Endodermal cell (in vitro differentiated cells): ENCODE measurements at regions not wholly inside any gene's neighbourhood (a gene's known extent, or its start where the extent isn't known, plus 50 kb on each side); places are given as distances from the start of the nearest gene placed in this dataset.
"Not testable (repeated sequence)": the region's sequence is repeated elsewhere in the genome, so short reads cannot be mapped to it uniquely, and the experiment has no call there.

Experiments
- DNase-seq: peaks from one replicate; pipeline ENCODE4 v3.0.0-alpha.2; 2017
- H3K27ac ChIP-seq: 2 replicates; pipeline ENCODE4 v1.5.1; 2013; ENCODE audit warnings: mild to moderate bottlenecking, low read depth, low read length, moderate library complexity
- H3K27me3 ChIP-seq: 2 replicates; pipeline ENCODE4 v1.6.1; 2013; ENCODE audit warnings: mild to moderate bottlenecking, low read length, moderate library complexity; ENCODE audit not compliant: insufficient read depth, control insufficient read depth, poor library complexity, severe bottlenecking
- H3K36me3 ChIP-seq: 2 replicates; pipeline ENCODE4 v1.7.0; 2013; ENCODE audit warnings: mild to moderate bottlenecking, low read length, moderate library complexity; ENCODE audit not compliant: control insufficient read depth, insufficient read depth
- H3K4me1 ChIP-seq: one replicate; pipeline ENCODE4 v1.7.0; 2013; ENCODE audit warnings: low read length; ENCODE audit not compliant: control insufficient read depth, insufficient read depth
- H3K4me3 ChIP-seq: 2 replicates; pipeline ENCODE4 v1.5.1; 2013; ENCODE audit warnings: mild to moderate bottlenecking, low read length, moderate library complexity
- H3K9ac ChIP-seq: 2 replicates; pipeline ENCODE4 v1.6.1; 2013; ENCODE audit warnings: mild to moderate bottlenecking, low read length, moderate library complexity; ENCODE audit not compliant: poor library complexity, severe bottlenecking; ENCODE audit errors: extremely low read depth
- H3K9me3 ChIP-seq: 2 replicates; pipeline ENCODE4 v1.6.1; 2013; ENCODE audit warnings: mild to moderate bottlenecking, low read length, moderate library complexity; ENCODE audit not compliant: control insufficient read depth
- H3K27ac Mint-ChIP-seq: 2 replicates; pipeline ENCODE4 v1.8.0; 2020; ENCODE audit warnings: mixed read lengths
- H3K27me3 Mint-ChIP-seq: 2 replicates; pipeline ENCODE4 v1.8.0; 2021; ENCODE audit warnings: mild to moderate bottlenecking, mixed read lengths; ENCODE audit not compliant: insufficient read depth
- H3K36me3 Mint-ChIP-seq: 2 replicates; pipeline ENCODE4 v1.8.0; 2020; ENCODE audit warnings: low read depth, mixed read lengths
- H3K4me1 Mint-ChIP-seq: 2 replicates; pipeline ENCODE4 v1.8.0; 2020; ENCODE audit warnings: mixed read lengths
- H3K4me3 Mint-ChIP-seq: 2 replicates; pipeline ENCODE4 v1.8.0; 2020; ENCODE audit warnings: mild to moderate bottlenecking, moderate library complexity, mixed read lengths
- H3K9me3 Mint-ChIP-seq: 2 replicates; pipeline ENCODE4 v1.8.0; 2020; ENCODE audit warnings: mild to moderate bottlenecking, mixed read lengths
- WGBS, 2 experiments: methylation state at CpG; one replicate each; pipeline versions ENCODE4 v1.1.5 to v1.1.7; 2013; ENCODE audit warnings: missing lambda C conversion rate in 2 of 2, mixed read lengths in 1 of 2; ENCODE audit not compliant: insufficient coverage in 1 of 2, insufficient read length in 1 of 2; 5-methylcytosine and 5-hydroxymethylcytosine counted together
- TF ChIP-seq, protein P1 (sequence below): fragments of 200-600 bp; sonication (generic); conservative IDR thresholded peaks from 2 replicates; pipeline ENCODE4 v1.5.0; 2021; ENCODE audit warnings: antibody characterized with exemption, mild to moderate bottlenecking

DNA sequence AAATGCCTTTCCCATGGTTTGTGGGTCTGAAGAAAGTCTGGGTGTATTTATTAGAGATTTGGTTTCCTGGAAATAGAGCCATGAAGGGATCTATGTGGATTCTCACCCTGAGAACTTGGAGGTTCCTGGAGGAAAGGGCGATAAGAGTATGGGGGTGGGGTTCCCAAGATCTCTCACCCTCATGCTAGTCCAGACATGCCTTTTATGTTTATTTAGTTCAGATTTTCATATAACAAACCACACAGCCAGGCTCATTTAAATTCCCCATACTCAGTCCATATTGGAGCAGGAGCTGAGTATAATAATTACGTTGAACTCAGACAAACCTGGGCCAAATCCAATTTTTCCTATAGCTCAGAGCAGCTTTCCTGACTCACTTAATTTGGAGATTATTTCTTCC, 566.6 kb downstream of the GOLGA6L6 start:
- Mint-ChIP-seq H3K4me3 (no peak overlapping the region), H3K9me3 (peaks cover 92% of the 10 kb centered on the region)
- H3K36me3 ChIP-seq: no peaks in the 10 kb centered on the region

GRCh38 chr15:19973718-19974117, 567.9 kb downstream of the GOLGA6L6 start:
- Mint-ChIP-seq H3K9me3 (peaks cover 93% of the 10 kb centered on the region), H3K4me3 (no peak overlapping the region), H3K27ac (no peak overlapping the region), H3K27me3 (no peaks in the 10 kb centered on the region), H3K36me3 (no peaks in the 10 kb centered on the region), H3K4me1 (no peaks in the 10 kb centered on the region)
- no peak for DNase-seq
- peaks cover 63% of the 10 kb centered on the region for H3K9me3 ChIP-seq
- 64 to 78% methylated on average over 4 to 7 of the region's 7 CpGs for WGBS, 2 experiments
- TF ChIP-seq, protein P1, sequence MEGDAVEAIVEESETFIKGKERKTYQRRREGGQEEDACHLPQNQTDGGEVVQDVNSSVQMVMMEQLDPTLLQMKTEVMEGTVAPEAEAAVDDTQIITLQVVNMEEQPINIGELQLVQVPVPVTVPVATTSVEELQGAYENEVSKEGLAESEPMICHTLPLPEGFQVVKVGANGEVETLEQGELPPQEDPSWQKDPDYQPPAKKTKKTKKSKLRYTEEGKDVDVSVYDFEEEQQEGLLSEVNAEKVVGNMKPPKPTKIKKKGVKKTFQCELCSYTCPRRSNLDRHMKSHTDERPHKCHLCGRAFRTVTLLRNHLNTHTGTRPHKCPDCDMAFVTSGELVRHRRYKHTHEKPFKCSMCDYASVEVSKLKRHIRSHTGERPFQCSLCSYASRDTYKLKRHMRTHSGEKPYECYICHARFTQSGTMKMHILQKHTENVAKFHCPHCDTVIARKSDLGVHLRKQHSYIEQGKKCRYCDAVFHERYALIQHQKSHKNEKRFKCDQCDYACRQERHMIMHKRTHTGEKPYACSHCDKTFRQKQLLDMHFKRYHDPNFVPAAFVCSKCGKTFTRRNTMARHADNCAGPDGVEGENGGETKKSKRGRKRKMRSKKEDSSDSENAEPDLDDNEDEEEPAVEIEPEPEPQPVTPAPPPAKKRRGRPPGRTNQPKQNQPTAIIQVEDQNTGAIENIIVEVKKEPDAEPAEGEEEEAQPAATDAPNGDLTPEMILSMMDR: no peak
- no peaks in the 10 kb centered on the region for H3K36me3 ChIP-seq
- no peaks in the 10 kb centered on the region for H3K27me3 ChIP-seq
- no peaks in the 10 kb centered on the region for H3K4me1 ChIP-seq
- no peak overlapping the region for H3K4me3 ChIP-seq
- no peak overlapping the region for H3K27ac ChIP-seq
- no peak overlapping the region for H3K9ac ChIP-seq

More for the DNA sequence above, 566.6 kb downstream of the GOLGA6L6 start:
- WGBS, 2 experiments: 69 to 80% methylated on average over 1 to 2 of the region's 2 CpGs
- Histone ChIP-seq H3K27me3 (no peaks in the 10 kb centered on the region), H3K27ac (no peak overlapping the region), H3K9ac (no peak overlapping the region), H3K4me1 (no peaks in the 10 kb centered on the region), H3K4me3 (no peak overlapping the region), H3K9me3 (peaks cover 73% of the 10 kb centered on the region)
- no peaks in the 10 kb centered on the region for H3K36me3 Mint-ChIP-seq
- DNase-seq: no peak
- TF ChIP-seq, protein P1: no peak
- no peaks in the 10 kb centered on the region for H3K27me3 Mint-ChIP-seq
- H3K27ac Mint-ChIP-seq: no peak overlapping the region
- H3K4me1 Mint-ChIP-seq: no peaks in the 10 kb centered on the region

- not testable (repeated sequence) for H3K27me3 ChIP-seq, H3K9ac ChIP-seq, H3K4me1 Mint-ChIP-seq, H3K36me3 ChIP-seq, H3K4me1 ChIP-seq, H3K4me3 ChIP-seq, DNase-seq, H3K27me3 Mint-ChIP-seq, H3K36me3 Mint-ChIP-seq, H3K4me3 Mint-ChIP-seq, H3K27ac Mint-ChIP-seq, H3K27ac ChIP-seq
- WGBS, 2 experiments: 89 to 100% methylated on average over 2 to 4 of the region's 4 CpGs
- H3K9me3 ChIP-seq: peaks cover 69% of the 10 kb centered on the region
- peaks cover 95% of the 10 kb centered on the region for H3K9me3 Mint-ChIP-seq
Observed at GRCh38 chr15:19972582-19972981, 569.0 kb downstream of the GOLGA6L6 start.

- not testable (repeated sequence) for H3K4me3 ChIP-seq, DNase-seq, H3K4me1 ChIP-seq, H3K9ac ChIP-seq, H3K36me3 ChIP-seq, H3K27ac Mint-ChIP-seq, H3K4me3 Mint-ChIP-seq, H3K36me3 Mint-ChIP-seq, H3K27me3 ChIP-seq, H3K27ac ChIP-seq, H3K27me3 Mint-ChIP-seq, H3K4me1 Mint-ChIP-seq
- H3K9me3 ChIP-seq: peaks cover 54% of the 10 kb centered on the region
- H3K9me3 Mint-ChIP-seq: peaks cover 94% of the 10 kb centered on the region
Observed at GRCh38 chr15:19965574-19965973, 576.0 kb downstream of the GOLGA6L6 start.

DNA sequence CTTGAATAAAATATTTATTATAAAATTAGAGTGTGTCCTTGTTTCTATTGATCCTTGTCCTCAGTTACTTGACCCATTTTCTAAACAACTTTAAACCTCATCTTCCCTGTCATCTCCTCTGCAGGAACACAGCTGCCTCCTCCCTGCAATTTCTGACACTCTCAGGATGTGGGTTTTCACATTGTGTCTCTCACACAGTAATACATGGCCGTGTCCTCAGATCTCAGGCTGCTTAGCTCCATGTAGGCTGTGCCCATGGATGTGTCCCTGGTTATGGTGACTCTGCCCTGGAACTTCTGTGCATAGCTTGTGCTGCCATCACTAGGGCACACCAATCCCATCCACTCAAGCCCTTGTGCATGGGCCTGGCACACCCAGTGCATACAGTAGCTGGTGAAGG, 577.1 kb downstream of the GOLGA6L6 start:
- DNase-seq, H3K4me3 ChIP-seq, H3K4me1 Mint-ChIP-seq, H3K9ac ChIP-seq, H3K27me3 ChIP-seq, H3K36me3 Mint-ChIP-seq, H3K27ac Mint-ChIP-seq, H3K27me3 Mint-ChIP-seq, H3K4me1 ChIP-seq, H3K36me3 ChIP-seq, H3K4me3 Mint-ChIP-seq, H3K27ac ChIP-seq: not testable (repeated sequence)
- peaks cover 54% of the 10 kb centered on the region for H3K9me3 ChIP-seq
- WGBS, 2 experiments: 33 to 78% methylated on average over 1 of the region's 1 CpG
- peaks cover 94% of the 10 kb centered on the region for H3K9me3 Mint-ChIP-seq
